Esophagus (tissue), 2 donors: ENCODE measurements at regions not wholly inside any gene's neighbourhood (a gene's known extent, or its start where the extent isn't known, plus 50 kb on each side); places are given as distances from the start of the nearest gene placed in this dataset.

Experiments used
- H3K27ac ChIP-seq, 2 donors: one replicate each; pipeline ENCODE4 v1.5.1; 2013; ENCODE audit warnings: low read depth in 2 of 2, mild to moderate bottlenecking in 2 of 2, inconsistent platforms in 1 of 2, low read length in 1 of 2, moderate library complexity in 1 of 2
- H3K27me3 ChIP-seq, 2 donors: one replicate each; pipeline ENCODE4 v1.6.1; 2013; ENCODE audit warnings: low read length in 2 of 2, control low read depth in 1 of 2, mild to moderate bottlenecking in 1 of 2; ENCODE audit not compliant: insufficient read depth in 2 of 2, control insufficient read depth in 1 of 2
- H3K36me3 ChIP-seq, 2 donors: one replicate each; pipeline ENCODE4 v1.6.1; 2013; ENCODE audit warnings: low read length in 1 of 2; ENCODE audit not compliant: control insufficient read depth in 2 of 2, insufficient read depth in 2 of 2
- H3K4me1 ChIP-seq, 2 donors: one replicate each; pipeline ENCODE4 v1.6.1; 2013; ENCODE audit warnings: low read length in 1 of 2; ENCODE audit not compliant: control insufficient read depth in 2 of 2, insufficient read depth in 2 of 2
- H3K4me3 ChIP-seq, 2 donors: one replicate each; pipeline ENCODE4 v1.5.1; 2013; ENCODE audit warnings: low read length in 2 of 2, mild to moderate bottlenecking in 2 of 2, low read depth in 1 of 2, moderate library complexity in 1 of 2
- H3K9me3 ChIP-seq, 2 donors: one replicate each; pipeline ENCODE4 v1.6.1; 2013; ENCODE audit warnings: mild to moderate bottlenecking in 2 of 2, low read depth in 1 of 2, low read length in 1 of 2, moderate library complexity in 1 of 2; ENCODE audit not compliant: control insufficient read depth in 2 of 2, insufficient read depth in 1 of 2
- WGBS, 2 donors: extraction: QIAGEN DNeasy Blood & Tissue Kit; methylation state at CpG; one replicate each; pipeline ENCODE4 v1.1.7; 2013; 5-methylcytosine and 5-hydroxymethylcytosine counted together
- donor health status: healthy with polysubstance abuse.
- donor health status: Bipolar disorder and iron deficiency.

GRCh38 chr7:67725423-67725822, 728.8 kb downstream of the TYW1 start:
- WGBS, 2 donors, result 63 to 78% methylated on average over 3 of the region's 3 CpGs
- Histone ChIP-seq H3K27ac (no peak overlapping the region), H3K4me3 (no peak overlapping the region), H3K9me3 (no peaks in the 10 kb centered on the region), H3K4me1 (no peaks in the 10 kb centered on the region), H3K27me3 (no peaks in the 10 kb centered on the region), H3K36me3 (no peaks in the 10 kb centered on the region)

GRCh38 chr7:67729771-67730170, 733.1 kb downstream of the TYW1 start:
- Histone ChIP-seq H3K4me1 (no peaks in the 10 kb centered on the region), H3K27me3 (no peaks in the 10 kb centered on the region), H3K4me3 (no peak overlapping the region), H3K36me3 (no peaks in the 10 kb centered on the region), H3K27ac (no peak overlapping the region), H3K9me3 (no peaks in the 10 kb centered on the region)
- 53 to 64% methylated on average over 7 of the region's 7 CpGs for WGBS, 2 donors

- Histone ChIP-seq H3K27ac (no peak overlapping the region), H3K27me3 (no peaks in the 10 kb centered on the region), H3K36me3 (no peaks in the 10 kb centered on the region), H3K4me3 (no peak overlapping the region), H3K4me1 (no peaks in the 10 kb centered on the region), H3K9me3 (no peaks in the 10 kb centered on the region)
- 66 to 75% methylated on average over 2 of the region's 2 CpGs for WGBS, 2 donors
These were observed 735.1 kb downstream of the TYW1 start for GRCh38 chr7:67731704-67732103.

- Histone ChIP-seq H3K27me3 (no peaks in the 10 kb centered on the region), H3K4me1 (no peaks in the 10 kb centered on the region), H3K4me3 (no peak overlapping the region), H3K27ac (no peak overlapping the region), H3K36me3 (no peaks in the 10 kb centered on the region), H3K9me3 (no peaks in the 10 kb centered on the region)
- 60 to 82% methylated on average over 1 of the region's 1 CpG for WGBS, 2 donors
These were observed 736.3 kb downstream of the TYW1 start for GRCh38 chr7:67732898-67733297.

- no peak overlapping the region for H3K27ac ChIP-seq
These were observed 741.5 kb downstream of the TYW1 start for GRCh38 chr7:67738145-67738544.

GRCh38 chr7:67738958-67739357, 742.3 kb downstream of the TYW1 start:
- whole genome bisulfite sequencing, 2 donors, result 35 to 41% methylated on average over 6 of the region's 6 CpGs
- Histone ChIP-seq H3K4me3 (no peak overlapping the region), H3K36me3 (no peaks in the 10 kb centered on the region), H3K4me1 (no peaks in the 10 kb centered on the region), H3K27ac (no peak overlapping the region), H3K9me3 (peaks cover 0 to 3% of the 10 kb centered on the region in 2 donors), H3K27me3 (no peaks in the 10 kb centered on the region)

More at GRCh38 chr7:67738145-67738544, 741.5 kb downstream of the TYW1 start:
- Histone ChIP-seq H3K27me3 (no peaks in the 10 kb centered on the region), H3K4me1 (no peaks in the 10 kb centered on the region), H3K9me3 (peaks cover 0 to 3% of the 10 kb centered on the region in 2 donors), H3K4me3 (no peak overlapping the region), H3K36me3 (no peaks in the 10 kb centered on the region)
- WGBS, 2 donors, result 69 to 80% methylated on average over 3 of the region's 3 CpGs

- Histone ChIP-seq H3K27me3 (no peaks in the 10 kb centered on the region), H3K9me3 (peaks cover 0 to 7% of the 10 kb centered on the region in 2 donors), H3K36me3 (no peaks in the 10 kb centered on the region), H3K27ac (no peak overlapping the region), H3K4me1 (no peaks in the 10 kb centered on the region), H3K4me3 (no peak overlapping the region)
- 92 to 97% methylated on average over 1 of the region's 1 CpG for WGBS, 2 donors
These were observed 746.9 kb downstream of the TYW1 start for GRCh38 chr7:67743501-67743900.

GRCh38 chr7:67752227-67752626, 755.6 kb downstream of the TYW1 start:
- Histone ChIP-seq H3K4me3 (no peak overlapping the region), H3K9me3 (peaks cover 3 to 4% of the 10 kb centered on the region in 2 donors), H3K27me3 (no peaks in the 10 kb centered on the region), H3K36me3 (no peaks in the 10 kb centered on the region), H3K4me1 (no peaks in the 10 kb centered on the region), H3K27ac (no peak overlapping the region)
- WGBS, 2 donors, result 67 to 78% methylated on average over 2 of the region's 2 CpGs

GRCh38 chr7:67753891-67754290, 757.3 kb downstream of the TYW1 start:
- no peaks in the 10 kb centered on the region for H3K4me1 ChIP-seq
- no peak overlapping the region for H3K27ac ChIP-seq
- no peak overlapping the region for H3K4me3 ChIP-seq
- no peaks in the 10 kb centered on the region for H3K36me3 ChIP-seq
- H3K9me3 ChIP-seq, result peaks cover 0 to 2% of the 10 kb centered on the region in 2 donors
- 65 to 68% methylated on average over 4 of the region's 4 CpGs for WGBS, 2 donors
- no peaks in the 10 kb centered on the region for H3K27me3 ChIP-seq

- WGBS, 2 donors, result 80 to 81% methylated on average over 2 of the region's 2 CpGs
- H3K4me1 ChIP-seq, result no peaks in the 10 kb centered on the region
- no peak overlapping the region for H3K4me3 ChIP-seq
- H3K27ac ChIP-seq, result no peak overlapping the region
- no peaks in the 10 kb centered on the region for H3K9me3 ChIP-seq
- no peaks in the 10 kb centered on the region for H3K27me3 ChIP-seq
- H3K36me3 ChIP-seq, result no peaks in the 10 kb centered on the region
These were observed 758.0 kb downstream of the TYW1 start for GRCh38 chr7:67754651-67755050.
